ENCODE measurements at regions not wholly inside any gene's neighbourhood (a gene's known extent, or its start where the extent isn't known, plus 50 kb on each side); places are given as distances from the start of the nearest gene placed in this dataset.

DNA sequence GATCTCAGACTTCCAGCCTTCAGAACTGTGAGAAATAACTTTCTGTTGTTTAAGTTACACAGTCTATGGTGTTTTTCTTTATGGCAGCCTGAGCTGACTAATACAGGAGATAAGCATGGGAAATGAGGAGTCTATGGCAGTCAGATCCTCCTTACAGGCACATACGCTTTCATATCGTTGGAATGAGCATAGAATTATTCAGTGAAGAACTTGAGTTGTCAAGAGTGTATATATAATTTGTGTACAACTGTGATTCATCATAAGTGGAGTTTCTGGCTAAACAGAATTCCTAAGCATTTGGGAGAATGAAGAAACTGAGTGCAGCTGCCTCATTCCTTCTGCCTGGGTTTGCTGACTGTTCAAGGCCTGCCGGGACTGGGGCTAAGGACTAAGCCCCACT is 516.7 kb downstream of the ADRA2A start:
- TF ChIP-seq, protein P1, sequence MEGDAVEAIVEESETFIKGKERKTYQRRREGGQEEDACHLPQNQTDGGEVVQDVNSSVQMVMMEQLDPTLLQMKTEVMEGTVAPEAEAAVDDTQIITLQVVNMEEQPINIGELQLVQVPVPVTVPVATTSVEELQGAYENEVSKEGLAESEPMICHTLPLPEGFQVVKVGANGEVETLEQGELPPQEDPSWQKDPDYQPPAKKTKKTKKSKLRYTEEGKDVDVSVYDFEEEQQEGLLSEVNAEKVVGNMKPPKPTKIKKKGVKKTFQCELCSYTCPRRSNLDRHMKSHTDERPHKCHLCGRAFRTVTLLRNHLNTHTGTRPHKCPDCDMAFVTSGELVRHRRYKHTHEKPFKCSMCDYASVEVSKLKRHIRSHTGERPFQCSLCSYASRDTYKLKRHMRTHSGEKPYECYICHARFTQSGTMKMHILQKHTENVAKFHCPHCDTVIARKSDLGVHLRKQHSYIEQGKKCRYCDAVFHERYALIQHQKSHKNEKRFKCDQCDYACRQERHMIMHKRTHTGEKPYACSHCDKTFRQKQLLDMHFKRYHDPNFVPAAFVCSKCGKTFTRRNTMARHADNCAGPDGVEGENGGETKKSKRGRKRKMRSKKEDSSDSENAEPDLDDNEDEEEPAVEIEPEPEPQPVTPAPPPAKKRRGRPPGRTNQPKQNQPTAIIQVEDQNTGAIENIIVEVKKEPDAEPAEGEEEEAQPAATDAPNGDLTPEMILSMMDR (IDR thresholded peaks at IDR 0.05; ENCODE audit: insufficient read depth, low read depth, low read length) = no peak
- no peak overlapping the region for H3K4me3 ChIP-seq (ENCODE audit: low read depth, low read length)
- DNase-seq (ENCODE audit: low read depth) = no peak
- POLR2A ChIA-PET = no interaction called here
- no peaks in the 10 kb centered on the region for H3K36me3 ChIP-seq (ENCODE audit: control insufficient read depth, insufficient read depth, low read length)
- CTCF ChIA-PET = no interaction called here
- H3K27me3 ChIP-seq (ENCODE audit: control insufficient read depth, insufficient read depth, low read length) = no peaks in the 10 kb centered on the region

DNA sequence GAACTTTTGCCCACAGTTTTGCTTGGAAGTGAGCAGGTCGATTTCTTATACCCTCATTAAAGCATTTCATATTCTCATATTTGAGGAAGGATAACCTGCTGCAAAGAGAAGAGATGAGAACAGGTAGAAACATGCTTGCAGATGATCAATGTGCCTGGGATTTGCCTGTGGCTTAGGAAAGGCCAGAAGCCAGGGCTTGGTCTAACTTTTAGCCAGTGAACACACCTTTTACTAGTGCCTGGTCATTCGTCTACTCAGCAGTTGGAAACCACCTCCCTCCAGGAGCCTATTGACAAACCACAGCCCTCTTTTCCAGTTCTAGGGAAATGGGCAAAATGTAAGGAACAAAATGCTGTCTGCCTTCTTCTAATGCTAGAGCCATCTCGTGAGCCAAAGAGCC is 518.3 kb downstream of the ADRA2A start:
- POLR2A ChIA-PET = no interaction called here
- CTCF ChIA-PET = no interaction called here

DNA sequence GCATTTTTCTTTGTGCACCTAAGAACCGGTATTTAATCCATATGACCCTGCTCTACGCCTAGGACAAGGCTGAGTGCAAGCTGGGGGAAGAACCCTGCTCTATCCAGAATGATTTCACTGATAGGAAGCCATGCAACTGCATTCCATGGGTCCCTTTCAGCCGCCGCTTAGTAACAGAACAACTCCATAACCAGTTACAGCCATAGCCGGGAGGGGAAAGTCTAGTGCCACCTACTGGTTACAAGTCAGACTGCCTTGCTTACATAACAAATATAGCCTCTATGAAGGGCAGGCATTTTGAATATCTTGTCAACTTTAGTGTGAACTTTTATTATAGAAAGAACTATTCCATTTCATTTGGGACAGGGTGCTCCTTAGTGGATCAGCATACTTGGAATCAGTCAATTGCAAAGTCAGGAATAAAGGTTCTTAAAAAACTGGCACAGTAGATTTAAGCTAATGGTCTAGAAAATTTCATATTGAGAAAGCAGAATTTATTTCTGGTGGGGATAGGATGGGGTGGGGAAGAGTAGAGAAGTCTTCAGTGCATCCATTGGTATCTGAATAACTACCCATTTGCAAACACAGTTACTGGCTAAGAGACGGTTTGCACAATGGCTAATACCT is 521.7 kb downstream of the ADRA2A start:
- no peaks in the 10 kb centered on the region for H3K27me3 ChIP-seq (ENCODE audit: control insufficient read depth, insufficient read depth, low read length)
- CTCF ChIA-PET = interaction anchor here (0.9 to 2.6 kb wide), 14 partner anchors 9 to 987 kb away, joined by 3 to 11 read pairs (median 5); partner anchors contain the start of gene ADRA2A
- POLR2A ChIA-PET = no interaction called here

More for the DNA sequence above, 518.3 kb downstream of the ADRA2A start:
- no peaks in the 10 kb centered on the region for H3K36me3 ChIP-seq (ENCODE audit: control insufficient read depth, insufficient read depth, low read length)
- no peak for DNase-seq (ENCODE audit: low read depth)
- H3K4me3 ChIP-seq (ENCODE audit: low read depth, low read length) = no peak overlapping the region
- TF ChIP-seq, protein P1 (IDR thresholded peaks at IDR 0.05; ENCODE audit: insufficient read depth, low read depth, low read length) = no peak
- no peaks in the 10 kb centered on the region for H3K27me3 ChIP-seq (ENCODE audit: control insufficient read depth, insufficient read depth, low read length)

DNA sequence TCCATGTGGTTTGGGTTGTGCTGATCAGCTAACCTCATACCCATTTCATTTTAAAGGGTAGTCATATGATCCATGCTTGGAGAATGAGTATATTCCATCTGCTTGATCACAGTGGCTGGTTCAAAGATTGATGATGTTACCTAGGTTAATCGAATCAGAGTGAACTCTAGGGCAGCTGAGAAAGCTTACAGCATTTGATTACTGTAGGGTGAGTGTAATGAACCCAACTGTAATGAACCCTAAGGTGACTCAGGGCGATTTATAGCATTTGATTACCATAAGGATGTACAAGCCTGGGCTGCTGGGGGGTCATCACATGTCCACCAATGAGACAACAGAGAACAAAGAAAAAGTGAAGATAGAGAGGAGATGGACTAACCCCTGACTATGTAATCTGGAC is 523.1 kb downstream of the ADRA2A start:
- ChIA-PET POLR2A (no interaction called here), CTCF (interaction anchor here (2.2 to 2.6 kb wide), 3 partner anchors 8 to 854 kb away, joined by 8 to 11 read pairs (median 11); partner anchors contain the start of gene ADRA2A)
- DNase-seq (ENCODE audit: low read depth) = no peak
- Histone ChIP-seq H3K4me3 (ENCODE audit: low read depth, low read length) (no peak overlapping the region), H3K27me3 (ENCODE audit: control insufficient read depth, insufficient read depth, low read length) (no peaks in the 10 kb centered on the region), H3K36me3 (ENCODE audit: control insufficient read depth, insufficient read depth, low read length) (no peaks in the 10 kb centered on the region)
- TF ChIP-seq, protein P1 (IDR thresholded peaks at IDR 0.05; ENCODE audit: insufficient read depth, low read depth, low read length) = no peak

More for the DNA sequence above, 521.7 kb downstream of the ADRA2A start:
- Histone ChIP-seq H3K36me3 (ENCODE audit: control insufficient read depth, insufficient read depth, low read length) (no peaks in the 10 kb centered on the region), H3K4me3 (ENCODE audit: low read depth, low read length) (no peak overlapping the region)
- TF ChIP-seq, protein P1 (IDR thresholded peaks at IDR 0.05; ENCODE audit: insufficient read depth, low read depth, low read length) = peak; percentile 75
- peak; percentile 2 for DNase-seq (ENCODE audit: low read depth)

DNA sequence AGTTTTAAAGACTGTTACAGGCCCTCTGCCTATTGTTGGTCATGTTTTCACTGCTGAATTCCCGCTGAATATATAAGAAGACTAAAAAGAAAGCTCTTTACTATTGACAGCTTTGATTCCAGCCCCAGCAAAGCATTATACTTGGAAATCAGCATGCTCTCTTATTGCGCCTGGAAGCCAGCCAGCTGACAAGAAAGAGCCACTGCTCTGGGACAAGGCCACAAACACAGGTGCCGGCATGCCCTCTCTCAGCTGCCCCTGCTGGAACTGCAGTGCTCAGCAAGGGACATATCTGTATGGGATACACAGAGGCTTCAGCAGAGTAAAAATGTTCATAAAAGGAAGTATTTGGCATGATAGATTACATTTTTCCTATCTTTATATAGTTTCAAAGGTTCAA is 523.9 kb downstream of the ADRA2A start:
- Histone ChIP-seq H3K36me3 (ENCODE audit: control insufficient read depth, insufficient read depth, low read length) (no peaks in the 10 kb centered on the region), H3K4me3 (ENCODE audit: low read depth, low read length) (no peak overlapping the region), H3K27me3 (ENCODE audit: control insufficient read depth, insufficient read depth, low read length) (no peaks in the 10 kb centered on the region)
- TF ChIP-seq, protein P1 (IDR thresholded peaks at IDR 0.05; ENCODE audit: insufficient read depth, low read depth, low read length) = no peak
- ChIA-PET CTCF (interaction anchor here (0.7 kb wide), 1 partner anchor 27 kb away, joined by 3 read pairs; no protein-coding TSS in a partner anchor), POLR2A (no interaction called here)
- DNase-seq (ENCODE audit: low read depth) = no peak

Measured in BJ (cell line).